ENCODE measurements at regions not wholly inside any gene's neighbourhood (a gene's known extent, or its start where the extent isn't known, plus 50 kb on each side); places are given as distances from the start of the nearest gene placed in this dataset.

DNA sequence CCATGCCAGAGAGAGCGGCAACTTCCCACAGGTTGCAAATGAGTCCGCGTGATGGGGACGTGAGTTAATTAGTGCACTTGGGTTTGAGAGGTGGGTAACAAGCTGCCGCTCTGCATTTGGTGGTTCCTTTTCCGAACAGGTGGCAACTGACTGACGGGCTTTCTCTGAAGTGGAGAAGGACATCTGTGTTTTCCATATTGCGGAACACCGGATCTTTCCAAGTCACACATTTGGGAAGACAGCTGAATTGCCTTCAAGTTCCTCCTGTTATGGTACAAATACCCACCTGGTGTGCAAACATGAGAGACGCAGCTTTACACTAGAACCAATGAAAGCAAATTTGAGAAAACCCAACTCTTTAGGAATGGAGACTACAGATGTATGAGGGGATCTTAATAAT is 451.3 kb upstream of the ZFHX3 start:
- Histone ChIP-seq H3K9me2 (ENCODE audit: insufficient read depth, low read length) (no peaks in the 10 kb centered on the region), H3K79me2 (ENCODE audit: insufficient read depth, low read depth, low read length) (no peaks in the 10 kb centered on the region), H3K4me1 (ENCODE audit: insufficient read depth, low read length, poor library complexity, severe bottlenecking) (no peaks in the 10 kb centered on the region), H3K9me3 (ENCODE audit: low read length) (no peaks in the 10 kb centered on the region), H2AFZ (ENCODE audit: low read length) (no peak overlapping the region), H3K4me2 (ENCODE audit: low read length) (no peak overlapping the region), H3K27ac (ENCODE audit: low read depth, low read length, poor library complexity, severe bottlenecking) (no peak overlapping the region), H3K36me3 (ENCODE audit: insufficient read depth, low read length) (no peaks in the 10 kb centered on the region), H3K4me3 (ENCODE audit: low read depth, low read length, poor library complexity, severe bottlenecking) (no peak overlapping the region), H4K20me1 (ENCODE audit: insufficient read depth, low read length) (no peaks in the 10 kb centered on the region)
- no peak for TF ChIP-seq EZH2phosphoT487 (IDR thresholded peaks at IDR 0.05; ENCODE audit: borderline replicate concordance, low read depth, low read length)
- TF ChIP-seq, protein P1, sequence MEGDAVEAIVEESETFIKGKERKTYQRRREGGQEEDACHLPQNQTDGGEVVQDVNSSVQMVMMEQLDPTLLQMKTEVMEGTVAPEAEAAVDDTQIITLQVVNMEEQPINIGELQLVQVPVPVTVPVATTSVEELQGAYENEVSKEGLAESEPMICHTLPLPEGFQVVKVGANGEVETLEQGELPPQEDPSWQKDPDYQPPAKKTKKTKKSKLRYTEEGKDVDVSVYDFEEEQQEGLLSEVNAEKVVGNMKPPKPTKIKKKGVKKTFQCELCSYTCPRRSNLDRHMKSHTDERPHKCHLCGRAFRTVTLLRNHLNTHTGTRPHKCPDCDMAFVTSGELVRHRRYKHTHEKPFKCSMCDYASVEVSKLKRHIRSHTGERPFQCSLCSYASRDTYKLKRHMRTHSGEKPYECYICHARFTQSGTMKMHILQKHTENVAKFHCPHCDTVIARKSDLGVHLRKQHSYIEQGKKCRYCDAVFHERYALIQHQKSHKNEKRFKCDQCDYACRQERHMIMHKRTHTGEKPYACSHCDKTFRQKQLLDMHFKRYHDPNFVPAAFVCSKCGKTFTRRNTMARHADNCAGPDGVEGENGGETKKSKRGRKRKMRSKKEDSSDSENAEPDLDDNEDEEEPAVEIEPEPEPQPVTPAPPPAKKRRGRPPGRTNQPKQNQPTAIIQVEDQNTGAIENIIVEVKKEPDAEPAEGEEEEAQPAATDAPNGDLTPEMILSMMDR (conservative IDR thresholded peaks at IDR 0.05; ENCODE audit: low read length): no peak
- CTCF ChIA-PET (ENCODE audit: unreplicated experiment): no interaction called here
- intact Hi-C loops (cut with micrococcal nuclease; ENCODE audit: unreplicated experiment): no loop called here
- BruUV-seq (replicated peaks): no TSS peak
- POLR2A ChIA-PET: no interaction called here
- DNase-seq (ENCODE audit: low spot score): no peak

DNA sequence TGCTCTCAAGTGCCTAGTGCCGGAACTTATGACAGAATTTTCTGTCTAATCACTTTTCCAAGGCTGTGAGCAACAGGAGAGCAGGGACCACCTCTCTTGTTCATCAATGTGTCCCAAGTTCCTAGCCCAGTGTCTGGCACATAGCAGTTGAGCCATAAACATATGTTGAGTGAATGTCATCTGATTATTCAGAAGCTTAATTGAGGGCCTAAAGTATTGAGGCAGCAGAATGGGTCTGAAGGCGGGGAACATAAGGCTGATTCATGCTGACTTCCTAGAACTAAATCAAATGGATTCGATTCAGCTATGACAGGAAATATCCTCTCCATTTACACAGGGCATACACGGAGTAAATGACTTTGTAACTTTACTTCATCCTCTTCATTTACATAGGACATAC is 438.0 kb upstream of the ZFHX3 start:
- Histone ChIP-seq H3K79me2 (ENCODE audit: insufficient read depth, low read depth, low read length) (no peaks in the 10 kb centered on the region), H3K4me2 (ENCODE audit: low read length) (no peak overlapping the region), H3K9me3 (ENCODE audit: low read length) (no peaks in the 10 kb centered on the region), H3K4me3 (ENCODE audit: low read depth, low read length, poor library complexity, severe bottlenecking) (no peak overlapping the region), H3K9me2 (ENCODE audit: insufficient read depth, low read length) (no peaks in the 10 kb centered on the region), H2AFZ (ENCODE audit: low read length) (no peak overlapping the region), H3K27ac (ENCODE audit: low read depth, low read length, poor library complexity, severe bottlenecking) (no peak overlapping the region), H3K36me3 (ENCODE audit: insufficient read depth, low read length) (no peaks in the 10 kb centered on the region), H4K20me1 (ENCODE audit: insufficient read depth, low read length) (no peaks in the 10 kb centered on the region), H3K4me1 (ENCODE audit: insufficient read depth, low read length, poor library complexity, severe bottlenecking) (no peaks in the 10 kb centered on the region)
- DNase-seq (ENCODE audit: low spot score): no peak
- POLR2A ChIA-PET: no interaction called here
- BruUV-seq (replicated peaks): no TSS peak
- no peak for TF ChIP-seq EZH2phosphoT487 (IDR thresholded peaks at IDR 0.05; ENCODE audit: borderline replicate concordance, low read depth, low read length)
- TF ChIP-seq, protein P1 (conservative IDR thresholded peaks at IDR 0.05; ENCODE audit: low read length): no peak
- intact Hi-C loops (cut with micrococcal nuclease; ENCODE audit: unreplicated experiment): no loop called here
- CTCF ChIA-PET (ENCODE audit: unreplicated experiment): no interaction called here

DNA sequence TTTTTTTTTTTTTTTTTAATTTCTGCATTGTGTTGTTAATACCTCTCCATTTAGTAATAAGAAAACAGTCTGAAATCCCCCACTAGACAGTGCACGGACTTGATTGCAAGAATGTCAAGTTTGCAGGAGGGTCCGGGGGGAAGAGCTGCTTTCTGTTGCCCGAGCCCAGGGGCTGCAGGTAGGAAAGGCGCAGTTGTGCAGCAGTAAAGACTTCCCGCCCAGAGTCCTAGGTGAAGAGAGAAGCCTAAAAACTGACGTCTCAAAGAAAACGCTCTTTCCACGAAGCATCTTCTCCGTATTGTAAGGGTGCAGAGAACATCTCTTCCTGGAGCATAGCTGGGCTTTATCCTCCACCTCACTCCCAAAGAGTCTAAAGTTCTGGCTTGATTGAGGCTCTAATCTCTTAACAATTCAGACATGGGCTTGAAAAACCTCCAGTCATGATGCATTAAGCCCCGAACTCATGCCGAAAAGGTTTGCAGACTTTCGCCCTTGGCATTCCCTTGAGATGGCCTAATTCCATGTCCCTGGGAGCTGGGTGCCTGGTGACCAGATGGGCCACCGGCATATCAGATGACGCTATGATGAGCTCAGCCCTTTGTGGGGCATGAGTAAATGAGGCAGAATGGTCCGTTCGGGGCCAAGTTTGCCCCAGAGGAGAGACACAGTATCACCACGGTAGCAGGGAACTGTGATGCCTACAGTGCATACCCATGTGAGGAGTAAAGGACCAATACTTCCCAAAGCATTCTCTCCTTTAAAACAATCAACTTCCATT is 436.2 kb upstream of the ZFHX3 start:
- H2AFZ ChIP-seq (ENCODE audit: low read length): no peak overlapping the region
- no peak overlapping the region for H3K4me3 ChIP-seq (ENCODE audit: low read depth, low read length, poor library complexity, severe bottlenecking)
- H3K79me2 ChIP-seq (ENCODE audit: insufficient read depth, low read depth, low read length): no peaks in the 10 kb centered on the region
- TF ChIP-seq EZH2phosphoT487 (IDR thresholded peaks at IDR 0.05; ENCODE audit: borderline replicate concordance, low read depth, low read length): no peak
- TF ChIP-seq, protein P1 (conservative IDR thresholded peaks at IDR 0.05; ENCODE audit: low read length): no peak
- BruUV-seq (replicated peaks): no TSS peak
- no peaks in the 10 kb centered on the region for H4K20me1 ChIP-seq (ENCODE audit: insufficient read depth, low read length)
- no peak for DNase-seq (ENCODE audit: low spot score)
- POLR2A ChIA-PET: no interaction called here
- H3K27ac ChIP-seq (ENCODE audit: low read depth, low read length, poor library complexity, severe bottlenecking): no peak overlapping the region
- intact Hi-C loops (cut with micrococcal nuclease; ENCODE audit: unreplicated experiment): no loop called here
- no peak overlapping the region for H3K4me2 ChIP-seq (ENCODE audit: low read length)
- no peaks in the 10 kb centered on the region for H3K36me3 ChIP-seq (ENCODE audit: insufficient read depth, low read length)
- H3K9me2 ChIP-seq (ENCODE audit: insufficient read depth, low read length): no peaks in the 10 kb centered on the region
- H3K4me1 ChIP-seq (ENCODE audit: insufficient read depth, low read length, poor library complexity, severe bottlenecking): no peaks in the 10 kb centered on the region
- CTCF ChIA-PET (ENCODE audit: unreplicated experiment): no interaction called here
- H3K9me3 ChIP-seq (ENCODE audit: low read length): no peaks in the 10 kb centered on the region

All from OCI-LY7 (cell line).